ENCODE measurements at regions not wholly inside any gene's neighbourhood (a gene's known extent, or its start where the extent isn't known, plus 50 kb on each side); places are given as distances from the start of the nearest gene placed in this dataset.
"Not testable (repeated sequence)": the region's sequence is repeated elsewhere in the genome, so short reads cannot be mapped to it uniquely, and the experiment has no call there.

DNA sequence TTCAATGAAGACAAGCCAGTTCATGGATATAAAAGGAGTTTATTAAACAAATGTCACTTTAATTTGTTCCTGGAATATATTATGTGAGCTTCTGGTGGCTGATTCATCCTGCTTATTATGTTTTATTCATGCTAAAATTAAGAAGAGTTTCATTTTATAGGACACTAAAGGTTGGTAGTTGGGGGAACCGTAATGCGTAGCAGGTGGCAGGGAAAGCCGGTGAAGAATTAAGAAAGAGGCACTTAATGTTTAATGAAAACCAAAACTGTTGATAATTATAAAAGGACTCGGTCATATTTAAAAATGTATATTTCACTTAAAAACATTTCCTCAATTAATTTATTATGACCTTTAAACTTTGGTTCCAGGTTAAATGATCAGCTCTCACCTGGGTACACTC lies 94.3 kb downstream of the XKR3 start:
- not testable (repeated sequence) for DNase-seq (ENCODE audit: low read depth in 4 of 4, low spot score in 3 of 4)

DNA sequence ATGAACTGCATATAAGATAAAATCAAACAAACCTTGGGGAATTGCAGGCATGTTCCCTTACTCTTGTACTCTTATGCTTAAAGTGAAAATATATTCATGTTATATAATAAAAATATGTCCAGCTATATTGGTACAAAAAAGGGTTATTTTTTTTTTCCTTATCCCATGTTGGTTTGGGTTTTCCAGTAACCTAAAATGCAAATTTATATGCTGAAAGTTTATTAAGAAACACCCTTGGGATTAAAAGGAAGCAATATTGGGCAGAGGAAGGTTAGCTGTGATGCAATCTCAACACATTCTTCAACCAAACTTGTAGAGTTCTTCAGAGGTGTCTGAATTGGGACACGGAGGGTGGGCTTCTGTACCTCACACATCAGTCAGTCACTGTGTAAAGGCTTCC lies 97.7 kb downstream of the XKR3 start:
- DNase-seq (ENCODE audit: low read depth in 4 of 4, low spot score in 3 of 4): not testable (repeated sequence)

DNA sequence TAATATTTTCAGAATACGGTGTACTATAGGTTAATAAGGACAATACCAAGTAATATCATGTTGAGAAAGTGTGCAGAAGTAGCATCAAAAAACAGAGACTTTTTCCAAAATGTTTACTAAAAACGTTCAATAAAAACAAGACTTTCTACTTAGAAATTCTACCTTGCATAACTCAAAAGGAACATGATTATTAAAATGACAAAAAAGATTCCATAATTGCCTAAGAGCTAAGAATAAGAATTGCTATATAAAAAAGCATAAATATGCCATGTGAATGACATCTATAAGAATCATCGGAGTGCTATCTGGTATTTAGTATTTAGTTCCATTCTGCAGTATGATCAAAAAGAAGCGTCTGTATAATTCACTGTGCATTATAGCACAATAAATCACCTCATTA lies 102.0 kb downstream of the XKR3 start:
- not testable (repeated sequence) for DNase-seq (ENCODE audit: low read depth in 4 of 4, low spot score in 3 of 4)

DNA sequence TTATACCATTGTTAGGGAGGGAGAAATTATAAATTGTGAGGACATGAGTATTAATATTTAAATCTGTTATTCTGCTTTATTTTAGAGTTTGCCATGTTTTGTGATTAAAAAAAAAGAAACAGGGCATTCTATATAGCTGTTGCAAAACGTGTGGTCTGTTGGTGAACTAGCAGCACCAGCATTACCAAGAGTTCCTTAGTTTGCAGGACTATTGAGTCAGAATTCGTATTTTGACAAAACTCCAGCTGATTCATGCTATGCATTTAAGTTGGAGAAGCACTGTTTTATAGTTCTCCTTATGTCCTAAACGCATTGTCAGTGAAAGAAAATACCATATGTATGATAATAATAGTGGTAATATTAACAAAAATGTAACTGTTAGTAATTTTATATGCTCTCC lies 102.6 kb downstream of the XKR3 start:
- not testable (repeated sequence) for DNase-seq (ENCODE audit: low read depth in 4 of 4, low spot score in 3 of 4)

DNA sequence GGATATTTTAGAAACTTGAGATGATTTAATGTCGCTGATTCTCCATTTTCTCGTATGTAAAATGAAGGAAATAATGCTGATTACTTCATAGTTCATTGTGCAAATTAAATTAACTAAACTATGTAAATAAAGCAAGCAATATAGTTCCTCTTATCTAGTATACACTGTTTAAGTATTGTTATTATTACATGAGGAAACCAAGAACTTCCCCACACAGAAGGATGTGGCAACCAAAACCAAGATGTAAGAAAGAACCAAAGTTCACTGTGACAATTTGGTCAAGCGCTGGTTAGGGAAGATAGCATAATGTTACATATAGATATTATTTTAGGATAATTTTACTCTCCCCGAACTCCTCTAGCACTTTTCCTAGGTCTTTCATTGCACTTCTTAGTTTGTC lies 103.2 kb downstream of the XKR3 start:
- no peak for DNase-seq (ENCODE audit: low read depth in 4 of 4, low spot score in 3 of 4)

DNA sequence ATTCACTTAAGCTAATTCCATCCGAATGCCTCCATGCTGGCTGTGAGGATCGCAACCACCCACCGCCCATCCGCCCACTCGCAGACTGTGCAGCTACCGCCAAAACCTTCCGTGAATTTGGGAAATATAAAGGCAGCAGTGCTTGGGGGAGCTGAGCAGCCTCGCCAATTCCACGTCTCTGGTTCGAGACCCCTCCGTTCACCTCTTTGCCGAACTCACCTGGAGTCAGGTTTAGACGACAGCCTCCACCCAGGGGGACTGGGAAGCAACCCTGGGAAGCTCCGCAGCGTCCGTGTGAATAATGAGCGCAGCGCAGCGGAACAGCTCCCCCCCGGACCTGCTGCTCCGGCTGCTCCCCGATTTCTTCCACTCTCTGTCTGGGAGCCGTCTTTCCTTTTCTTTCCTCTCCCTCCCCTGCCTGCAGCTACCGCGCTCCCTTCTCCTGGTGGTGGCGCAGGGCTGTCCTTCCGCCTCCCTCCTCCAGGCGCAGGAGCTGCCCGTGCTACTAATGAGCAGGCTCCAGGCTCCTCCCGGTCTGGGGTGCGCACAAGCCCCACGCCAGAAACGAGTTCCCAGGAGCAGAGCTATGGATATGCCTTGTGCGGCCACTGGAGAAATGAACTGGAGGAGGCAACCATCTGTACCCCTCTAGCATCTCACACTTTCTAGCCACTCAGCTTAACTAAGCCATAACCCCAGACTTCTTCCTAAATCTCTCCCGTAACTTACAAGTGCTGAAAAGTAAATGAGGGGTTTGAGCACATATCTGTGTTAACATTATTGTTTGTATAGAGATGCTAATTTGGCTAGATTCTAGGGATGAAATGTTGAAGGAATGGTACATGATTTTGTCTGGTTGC lies 107.3 kb downstream of the XKR3 start:
- no peak for DNase-seq (ENCODE audit: low read depth in 4 of 4, low spot score in 3 of 4)

DNA sequence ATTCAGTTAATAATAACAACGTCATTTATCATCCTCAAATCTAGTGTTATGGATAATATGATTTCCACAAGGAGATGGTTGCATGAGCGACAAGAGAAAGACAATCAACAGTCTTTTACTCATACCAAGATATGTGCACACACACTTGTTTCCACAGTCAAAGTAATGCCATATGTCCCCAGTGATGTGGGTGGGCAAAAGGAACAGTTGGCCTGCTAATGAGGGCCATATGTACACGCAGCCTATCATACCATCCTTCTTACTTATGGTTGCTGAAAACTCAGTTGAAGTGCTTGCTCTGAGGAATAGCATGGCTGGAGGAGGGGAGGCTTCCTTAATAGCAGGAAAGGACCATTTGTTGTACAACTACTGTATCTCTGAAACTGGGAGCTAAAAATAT lies 110.6 kb downstream of the XKR3 start:
- not testable (repeated sequence) for DNase-seq (ENCODE audit: low read depth in 4 of 4, low spot score in 3 of 4)

DNA sequence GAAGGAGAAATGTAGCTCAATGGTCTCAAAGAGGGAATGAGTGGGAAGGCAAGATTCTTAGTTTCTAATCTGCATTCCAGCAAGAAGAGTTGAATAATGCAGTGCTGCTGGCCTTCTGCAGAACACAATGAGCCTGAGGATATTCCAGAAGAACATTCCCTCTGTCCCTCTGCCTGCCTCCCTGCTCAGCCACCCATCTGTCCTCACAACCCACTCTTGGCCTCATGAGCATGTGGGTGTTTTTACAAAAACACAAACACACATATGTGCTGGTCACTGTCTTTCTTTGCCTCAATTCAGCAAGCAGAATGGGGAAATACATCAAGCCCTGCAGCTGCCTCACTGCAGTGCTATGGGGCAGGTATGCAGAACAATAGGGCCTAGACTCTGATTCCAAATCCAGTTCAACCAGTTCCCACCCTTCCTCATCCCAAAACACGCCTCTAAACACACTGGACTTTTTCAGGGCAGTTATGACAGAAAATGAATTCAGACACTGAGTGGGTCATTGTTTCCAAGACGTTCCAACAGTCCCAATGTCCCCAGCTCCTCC lies 109.8 kb upstream of the CCT8L2 start:
- not testable (repeated sequence) for DNase-seq (ENCODE audit: low read depth in 4 of 4, low spot score in 3 of 4)

DNA sequence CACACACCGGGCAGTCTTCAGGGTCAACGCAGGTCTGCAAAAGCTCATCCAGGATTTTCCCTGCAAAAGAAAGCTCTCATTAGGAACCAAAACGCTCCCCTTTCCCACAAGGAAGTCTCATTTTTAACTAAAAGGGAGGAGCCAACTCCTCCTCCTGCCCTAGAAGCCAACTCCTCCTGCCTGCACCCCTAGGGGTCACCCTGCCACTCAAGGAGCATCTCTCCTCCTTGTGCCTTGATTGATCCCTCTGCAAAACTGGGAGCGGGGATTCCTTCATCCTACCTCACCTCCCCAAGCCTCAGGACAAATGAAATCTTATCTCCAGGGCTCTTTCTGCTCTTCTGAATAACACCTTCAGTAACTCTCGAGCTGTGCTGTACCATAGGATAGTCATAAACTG lies 107.8 kb upstream of the CCT8L2 start:
- not testable (repeated sequence) for DNase-seq (ENCODE audit: low read depth in 4 of 4, low spot score in 3 of 4)

DNA sequence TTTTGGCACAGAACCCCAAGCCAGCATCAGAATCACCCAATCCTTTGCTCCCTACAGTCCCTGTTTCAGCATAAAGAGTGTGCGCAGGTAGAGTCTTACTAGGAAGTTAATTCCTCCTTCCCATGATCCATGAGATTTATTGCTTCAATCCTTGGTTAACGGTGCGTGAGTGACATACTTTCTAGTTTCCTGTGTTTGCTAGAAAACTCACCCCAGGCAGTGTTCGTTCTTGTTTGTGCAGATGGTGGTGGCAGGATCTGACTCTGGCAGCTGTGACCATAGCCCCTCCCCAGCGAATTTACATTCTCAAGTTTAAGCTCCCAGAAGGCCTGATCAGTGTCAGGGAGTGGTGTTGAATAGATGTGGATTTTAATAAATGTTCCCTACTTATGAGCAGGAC lies 106.7 kb upstream of the CCT8L2 start:
- peak in 3 of 4 donors; percentile 22 to 49 (median 35) for DNase-seq (ENCODE audit: low read depth in 4 of 4, low spot score in 3 of 4)

DNA sequence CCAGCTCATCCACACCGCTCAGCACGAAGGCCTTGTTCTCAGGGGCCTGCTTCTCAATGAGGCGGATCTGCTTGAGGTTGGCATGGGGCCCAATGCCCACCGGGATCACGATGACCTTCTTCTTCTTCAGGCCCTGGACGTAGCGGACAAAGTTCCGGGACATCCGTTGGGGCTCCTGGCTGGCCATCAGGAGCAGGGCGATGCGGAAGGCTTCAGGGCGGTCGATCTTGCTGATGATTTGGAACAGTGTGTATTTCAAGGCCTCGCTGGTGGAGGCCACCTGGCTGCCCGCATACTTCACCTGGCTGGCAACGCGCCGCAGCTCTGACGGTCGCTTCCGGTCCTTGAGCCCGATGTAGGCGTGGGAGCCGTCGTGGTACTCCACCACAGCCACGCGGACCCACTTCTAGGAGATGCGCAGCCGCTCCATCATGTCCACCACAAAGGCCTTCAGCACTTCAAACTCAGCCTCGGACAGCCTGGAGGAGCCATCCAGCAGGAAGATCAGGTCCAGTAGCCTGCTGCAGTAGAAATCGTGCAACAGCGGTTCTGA lies 105.0 kb upstream of the CCT8L2 start:
- DNase-seq (ENCODE audit: low read depth in 4 of 4, low spot score in 3 of 4): not testable (repeated sequence)

DNA sequence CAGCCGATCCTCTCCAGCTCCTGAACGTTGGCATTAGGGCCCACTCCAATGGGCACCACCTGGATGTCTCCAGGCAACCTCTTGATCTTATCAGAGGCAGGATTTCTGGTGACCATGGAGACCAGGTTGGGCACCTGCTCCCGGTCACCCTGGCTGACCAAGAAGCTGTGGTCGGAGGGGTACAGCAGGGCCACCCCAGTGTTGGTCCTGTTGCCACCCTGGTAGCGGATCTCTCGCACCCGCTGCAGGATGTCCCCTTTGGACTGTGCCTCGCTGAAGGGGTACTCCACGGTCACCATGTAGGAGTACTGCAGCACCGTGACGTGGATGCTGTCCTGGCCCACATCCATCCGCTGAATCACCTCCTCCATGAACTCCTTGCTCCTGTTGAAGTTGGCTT lies 104.3 kb upstream of the CCT8L2 start:
- DNase-seq (ENCODE audit: low read depth in 4 of 4, low spot score in 3 of 4): not testable (repeated sequence)

DNA sequence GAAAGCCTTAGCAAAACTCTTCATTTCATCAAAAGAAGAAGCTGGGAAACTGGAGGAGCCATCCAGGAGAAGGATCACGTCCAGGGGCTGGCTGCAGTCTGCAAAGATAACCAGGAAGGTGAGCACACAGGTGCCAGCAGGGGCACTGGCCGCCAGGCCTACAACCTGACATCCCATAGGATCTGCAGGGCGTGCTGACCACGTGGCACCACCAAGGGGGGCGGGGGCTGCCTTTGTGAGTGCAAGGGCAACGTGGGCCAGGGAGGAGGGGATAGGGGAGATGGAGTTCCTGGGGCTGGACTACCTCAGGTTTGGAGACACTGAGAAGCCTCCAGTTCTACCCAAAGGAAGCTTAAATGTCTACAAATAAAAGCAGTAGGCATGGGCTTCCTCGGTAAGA lies 102.7 kb upstream of the CCT8L2 start:
- no peak for DNase-seq (ENCODE audit: low read depth in 4 of 4, low spot score in 3 of 4)

DNA sequence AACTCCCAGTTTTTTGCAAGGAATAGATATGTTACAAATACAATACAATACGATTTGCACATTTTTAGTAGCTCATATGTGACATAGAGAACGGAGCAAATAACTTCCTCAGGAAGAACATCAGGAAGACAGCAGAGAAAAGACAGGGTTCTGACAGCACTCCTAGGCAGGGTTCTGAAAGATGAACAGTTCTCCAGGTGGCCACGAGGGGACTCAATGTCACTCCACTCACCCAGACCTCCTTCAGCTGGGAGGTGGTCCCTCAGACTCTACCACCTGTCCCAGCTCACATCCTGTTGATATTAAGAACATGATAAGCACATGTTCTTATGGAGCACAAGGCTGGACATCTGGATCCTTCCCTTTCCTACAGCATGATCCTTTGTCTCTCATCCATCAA lies 101.1 kb upstream of the CCT8L2 start:
- not testable (repeated sequence) for DNase-seq (ENCODE audit: low read depth in 4 of 4, low spot score in 3 of 4)

DNA sequence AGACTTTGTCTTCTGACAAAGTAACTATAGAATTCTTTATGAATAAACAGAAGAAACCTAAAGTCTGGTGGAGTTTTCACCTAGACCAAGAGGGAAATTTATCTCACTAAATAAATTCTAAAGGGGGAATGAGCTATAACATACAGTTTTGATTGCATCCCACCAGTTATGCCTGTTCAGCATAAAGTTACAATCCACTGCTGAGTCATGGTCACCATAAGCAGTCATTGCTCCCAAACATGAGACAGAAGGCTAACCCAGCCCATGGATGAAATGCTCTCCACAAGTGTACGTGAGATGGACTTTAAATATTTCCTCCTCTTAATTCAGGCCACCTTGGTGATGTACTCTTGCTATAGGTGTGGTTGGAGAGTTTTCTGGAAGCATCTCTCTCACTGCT lies 96.7 kb upstream of the CCT8L2 start:
- not testable (repeated sequence) for DNase-seq (ENCODE audit: low read depth in 4 of 4, low spot score in 3 of 4)

DNA sequence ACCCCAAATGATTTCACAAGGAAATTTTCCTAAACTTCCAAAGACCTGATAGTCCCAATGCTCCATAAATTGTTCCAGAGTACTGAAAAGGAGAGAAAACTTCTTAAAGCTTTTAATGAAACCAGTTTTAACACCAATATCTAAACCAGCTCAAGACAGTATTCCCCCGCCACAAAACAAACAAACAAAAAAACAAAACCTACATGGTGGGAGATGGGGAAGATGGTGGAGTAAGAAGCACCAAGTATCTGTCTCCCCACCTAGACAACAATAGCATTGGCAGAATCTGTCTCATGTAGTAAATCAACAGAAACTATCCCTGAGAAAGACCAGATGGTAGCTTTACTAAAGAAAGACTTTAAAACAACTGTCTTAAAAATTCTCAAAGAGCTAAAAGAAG lies 88.7 kb upstream of the CCT8L2 start:
- DNase-seq (ENCODE audit: low read depth in 4 of 4, low spot score in 3 of 4): not testable (repeated sequence)

DNA sequence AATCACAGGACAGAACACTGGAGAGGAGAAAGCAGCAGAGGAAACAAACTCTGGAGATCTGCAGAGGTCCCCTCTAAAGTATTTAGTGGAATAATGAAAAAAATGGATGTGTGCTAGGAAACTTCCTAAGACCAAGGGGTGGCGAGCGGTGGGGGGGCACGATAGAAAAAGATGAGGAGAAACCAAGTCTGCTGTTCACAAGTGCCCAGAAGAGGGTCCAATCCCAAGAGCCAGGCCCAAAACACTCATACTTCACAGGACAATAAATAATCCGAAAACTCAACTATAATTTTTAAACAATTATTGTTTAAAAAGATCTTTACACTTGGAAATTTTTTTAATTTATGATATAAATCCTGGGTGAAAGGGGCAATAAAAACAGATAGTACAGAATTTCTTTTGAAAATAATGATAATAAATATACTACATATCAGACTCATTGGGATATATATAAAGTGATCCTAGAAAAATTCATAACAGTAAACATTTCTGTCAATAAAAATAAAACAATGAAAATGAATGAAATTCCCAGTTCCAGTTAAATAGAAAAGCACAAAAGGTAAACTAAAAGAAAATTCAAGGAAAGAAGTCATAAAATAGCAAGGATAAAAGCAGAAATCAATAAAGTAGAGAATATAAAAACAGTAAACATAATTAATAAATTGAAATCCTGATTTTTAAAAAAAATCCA lies 87.7 kb upstream of the CCT8L2 start:
- not testable (repeated sequence) for DNase-seq (ENCODE audit: low read depth in 4 of 4, low spot score in 3 of 4)

DNA sequence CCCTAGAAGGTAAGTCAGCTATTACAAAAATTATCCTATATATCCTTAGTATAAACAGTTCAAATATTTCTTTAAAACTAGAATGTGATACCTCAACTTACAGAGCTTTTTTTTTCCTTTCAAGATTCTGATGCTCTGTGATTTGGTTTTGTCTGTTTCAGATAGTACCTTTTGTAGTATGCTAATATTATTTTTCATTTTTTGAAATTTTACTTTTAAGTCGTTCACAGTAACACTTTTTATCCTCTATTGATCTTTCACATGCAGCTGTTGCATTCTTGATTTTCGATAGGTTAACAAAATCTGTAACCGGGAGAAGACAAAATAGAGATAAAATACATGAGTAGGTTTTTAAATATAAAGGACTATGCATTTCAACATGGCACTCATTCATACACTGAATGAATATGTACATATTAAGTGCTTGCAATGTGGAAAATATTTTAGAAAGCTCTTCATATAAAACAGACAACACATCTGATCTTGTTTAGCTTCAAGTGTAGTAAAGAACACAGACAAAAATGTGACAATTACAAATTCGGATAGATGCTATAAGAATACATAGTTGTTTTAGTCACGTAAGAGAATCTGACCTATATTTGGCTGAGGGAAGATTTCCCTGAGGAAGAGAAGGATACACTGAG lies 86.7 kb upstream of the CCT8L2 start:
- DNase-seq (ENCODE audit: low read depth in 4 of 4, low spot score in 3 of 4): not testable (repeated sequence)

DNA sequence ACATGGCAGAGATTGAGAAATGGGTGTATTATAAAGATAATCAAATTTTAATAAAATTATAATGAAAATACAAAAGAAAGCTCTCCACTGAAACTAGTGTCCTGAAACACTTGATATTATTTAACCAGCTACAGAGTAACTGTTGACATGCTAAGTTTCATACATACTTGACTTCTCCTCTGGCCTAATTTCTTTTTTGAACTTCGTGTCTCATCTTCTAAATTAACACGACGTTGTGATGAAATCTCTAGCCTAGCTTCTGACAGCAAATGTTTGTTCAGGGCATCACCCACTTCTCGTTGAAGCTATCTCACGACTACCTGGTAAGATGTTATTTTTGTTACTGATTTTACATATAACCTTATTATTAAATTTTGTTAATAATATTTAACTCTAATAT lies 80.8 kb upstream of the CCT8L2 start:
- DNase-seq (ENCODE audit: low read depth in 4 of 4, low spot score in 3 of 4): not testable (repeated sequence)

DNA sequence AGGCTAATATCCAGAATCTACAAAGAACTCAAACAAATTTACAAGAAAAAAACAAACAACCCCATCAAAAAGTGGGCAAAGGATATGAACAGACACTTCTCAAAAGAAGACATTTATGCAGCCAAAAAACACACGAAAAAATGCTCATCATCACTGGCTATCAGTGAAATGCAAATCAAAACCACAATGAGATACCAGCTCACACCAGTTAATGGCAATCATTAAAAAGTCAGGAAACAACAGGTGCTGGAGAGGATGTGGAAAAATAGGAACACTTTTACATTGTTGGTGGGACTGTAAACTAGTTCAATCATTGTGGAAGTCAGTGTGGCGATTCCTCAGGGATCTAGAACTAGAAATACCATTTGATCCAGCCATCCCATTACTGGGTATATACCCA lies 73.0 kb upstream of the CCT8L2 start:
- not testable (repeated sequence) for DNase-seq (ENCODE audit: low read depth in 4 of 4, low spot score in 3 of 4)

DNA sequence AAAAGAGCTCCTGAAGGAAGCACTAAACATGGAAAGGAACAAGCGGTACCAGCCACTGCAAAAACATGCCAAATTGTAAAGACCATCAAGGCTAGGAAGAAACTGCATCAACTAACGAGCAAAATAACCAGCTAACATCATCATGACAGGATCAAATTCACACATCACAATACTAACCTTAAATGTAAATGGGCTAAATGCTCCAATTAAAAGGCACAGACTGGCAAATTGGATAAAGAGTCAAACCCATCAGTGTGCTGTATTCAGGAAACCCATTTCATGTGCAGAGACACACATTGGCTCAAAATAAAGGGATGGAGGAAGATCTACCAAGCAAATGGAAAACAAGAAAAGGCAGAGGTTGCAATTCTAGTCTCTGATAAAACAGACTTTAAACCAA lies 69.7 kb upstream of the CCT8L2 start:
- DNase-seq (ENCODE audit: low read depth in 4 of 4, low spot score in 3 of 4): not testable (repeated sequence)
